HepG2 (cell line): ENCODE measurements at regions not wholly inside any gene's neighbourhood (a gene's known extent, or its start where the extent isn't known, plus 50 kb on each side); places are given as distances from the start of the nearest gene placed in this dataset.

Source experiments
- ATAC-seq: fragments of 200-7000 bp; cut with Tn5 transposase; 3 replicates; pipeline ENCODE4 v1.9.1; 2020; ENCODE audit warnings: mild to moderate bottlenecking, moderate library complexity
- BruUV-seq: library from RNA; stranded (reverse); fragments of 400-500 nt; replicated peaks from 2 replicates; lab custom pipeline; 2021; lab: Mats Ljungman, UMichigan
- CTCF ChIA-PET: fragments of 300-600 bp; formaldehyde crosslinking; extraction: SDS; loops from one replicate; lab custom pipeline; 2021; ENCODE audit warnings: low total read pairs, inconsistent platforms, low intra/inter-chr PET ratio; lab: Yijun Ruan, JAX
- POLR2A ChIA-PET: fragments of 350-600 bp; sonication (Branson Sonifier 250); formaldehyde crosslinking; loops from one replicate; lab custom pipeline; 2020; ENCODE audit warnings: antibody characterized with exemption, inconsistent platforms; lab: Yijun Ruan, JAX
- DNase-seq: peaks from one replicate; pipeline ENCODE4 v3.0.0-alpha.2; 2015; ENCODE audit warnings: low spot score
- FAIRE-seq: peaks from 3 replicates; lab custom pipeline; 2011; peaks lifted over from hg19 to GRCh38; lab: Jason Lieb, UNC
- H2AFZ ChIP-seq: one replicate; pipeline ENCODE4 v1.6.1; 2011; ENCODE audit warnings: low read length, inconsistent platforms
- H3K27ac ChIP-seq: fragments of 300-600 bp; 3 replicates; pipeline ENCODE4 v1.8.0; 2011; ENCODE audit warnings: mixed run types, mild to moderate bottlenecking, mixed read lengths, low read length, inconsistent platforms; ENCODE audit not compliant: insufficient read depth; ENCODE audit errors: extremely low read length
- H3K27me3 ChIP-seq, 2 experiments: fragments of 200-600 bp in 1 of 2; 2 replicates in 1 of 2; 3 replicates in 1 of 2; pipeline versions ENCODE4 v1.6.0 to v1.8.0; 2011; ENCODE audit warnings: low read length in 2 of 2, mild to moderate bottlenecking in 2 of 2, moderate library complexity in 2 of 2, inconsistent platforms in 1 of 2; ENCODE audit not compliant: insufficient read depth in 2 of 2, control insufficient read depth in 1 of 2
- H3K36me3 ChIP-seq, 2 experiments: fragments of 200-600 bp in 1 of 2; replicated peaks in 1 of 2; 2 replicates in 1 of 2; 3 replicates in 1 of 2; pipeline versions ENCODE4 v1.5.1 to v1.8.0; 2011; ENCODE audit warnings: low read length in 2 of 2, inconsistent platforms in 1 of 2; ENCODE audit not compliant: insufficient read depth in 2 of 2, control insufficient read depth in 1 of 2
- H3K4me1 ChIP-seq: 2 replicates; pipeline ENCODE4 v1.5.1; 2012; ENCODE audit warnings: low read length, inconsistent platforms; ENCODE audit not compliant: insufficient read depth
- H3K4me2 ChIP-seq: 2 replicates; pipeline ENCODE4 v1.6.0; 2011; ENCODE audit warnings: low read depth, low read length, inconsistent platforms
- H3K4me3 ChIP-seq, 3 experiments: fragments of 200-600 bp in 1 of 3; sonication (generic), shearing (Covaris generic) in 1 of 3; replicated peaks in 1 of 3; 2 replicates each; pipeline ENCODE4 v1.5.1; 2011 to 2016; ENCODE audit warnings: low read length in 3 of 3, inconsistent platforms in 2 of 3, low read depth in 2 of 3, mild to moderate bottlenecking in 2 of 3, control low read depth in 1 of 3, mixed read lengths in 1 of 3; ENCODE audit not compliant: insufficient read depth in 1 of 3
- H3K79me2 ChIP-seq: one replicate; pipeline ENCODE4 v1.6.1; 2011; ENCODE audit warnings: low read length, inconsistent platforms; ENCODE audit not compliant: insufficient read depth
- H3K9ac ChIP-seq: 2 replicates; pipeline ENCODE4 v1.6.0; 2011; ENCODE audit warnings: mild to moderate bottlenecking, low read depth, low read length, inconsistent platforms; ENCODE audit not compliant: insufficient read depth
- H3K9me3 ChIP-seq: 2 replicates; pipeline ENCODE4 v1.5.1; 2012; ENCODE audit warnings: mild to moderate bottlenecking, low read length
- H4K20me1 ChIP-seq: 2 replicates; pipeline ENCODE4 v1.6.0; 2011; ENCODE audit warnings: inconsistent platforms, mild to moderate bottlenecking, low read length, moderate library complexity; ENCODE audit not compliant: insufficient read depth
- CHD2 ChIP-seq: IDR thresholded peaks from 2 replicates; pipeline ENCODE4 v1.6.1; 2011; ENCODE audit warnings: low read depth, low read length, improper control_type of control experiment
- ISL2 ChIP-seq: sonication (generic); formaldehyde crosslinking; IDR thresholded peaks from 2 replicates; pipeline ENCODE4 v1.5.0; 2020; ENCODE audit warnings: missing genetic modification reagents
- NFE2L1 ChIP-seq: sonication (generic); formaldehyde crosslinking; IDR thresholded peaks from 2 replicates; pipeline ENCODE4 v1.4.0; 2020; ENCODE audit warnings: missing genetic modification reagents, mild to moderate bottlenecking, borderline replicate concordance
- NFIC ChIP-seq: IDR thresholded peaks from 2 replicates; pipeline ENCODE4 v1.6.1; 2012; ENCODE audit warnings: mild to moderate bottlenecking, low read length, inconsistent platforms
- SOX6 ChIP-seq, 2 experiments: fragments of 450-650 bp in 1 of 2; sonication (generic) in 1 of 2; formaldehyde crosslinking in 1 of 2; IDR thresholded peaks; 2 replicates each; pipeline versions ENCODE4 v1.4.0 to v1.6.1; 2017 to 2020; ENCODE audit warnings: antibody characterized with exemption in 1 of 2, mild to moderate bottlenecking in 1 of 2, missing genetic modification reagents in 1 of 2
- TCF7 ChIP-seq: sonication (generic); IDR thresholded peaks from 2 replicates; pipeline ENCODE4 v1.6.1; 2016; ENCODE audit warnings: antibody characterized with exemption, low read depth
- ZFP1 ChIP-seq: IDR thresholded peaks from 2 replicates; pipeline ENCODE4 v1.6.1; 2016
- ZNF17 ChIP-seq: sonication (generic); formaldehyde crosslinking; IDR thresholded peaks from 2 replicates; pipeline ENCODE4 v1.5.0; 2020; ENCODE audit warnings: mild to moderate bottlenecking, missing genetic modification reagents
- WGBS: methylation state at CpG from one replicate; pipeline ENCODE4 v1.1.6; 2017; ENCODE audit warnings: low lambda C conversion rate; 5-methylcytosine and 5-hydroxymethylcytosine counted together
- in situ Hi-C: cut with HindIII; loops from 2 replicates; pipeline ENCODE4 v1.10.0; 2017; ENCODE audit warnings: low pct_unique_long_range_greater_than_20kb; ENCODE audit not compliant: extremely low pct_ligation_motif_present
- intact Hi-C: fragments of 100-400 bp; cut with micrococcal nuclease; formaldehyde crosslinking; loops from one replicate; pipeline ENCODE4 v1.10.0; 2022; ENCODE audit not compliant: unreplicated experiment
- TF ChIP-seq, protein P1 (sequence below): sonication (generic); formaldehyde crosslinking; IDR thresholded peaks from 2 replicates; pipeline ENCODE4 v1.4.0; 2020; ENCODE audit warnings: missing genetic modification reagents

DNA sequence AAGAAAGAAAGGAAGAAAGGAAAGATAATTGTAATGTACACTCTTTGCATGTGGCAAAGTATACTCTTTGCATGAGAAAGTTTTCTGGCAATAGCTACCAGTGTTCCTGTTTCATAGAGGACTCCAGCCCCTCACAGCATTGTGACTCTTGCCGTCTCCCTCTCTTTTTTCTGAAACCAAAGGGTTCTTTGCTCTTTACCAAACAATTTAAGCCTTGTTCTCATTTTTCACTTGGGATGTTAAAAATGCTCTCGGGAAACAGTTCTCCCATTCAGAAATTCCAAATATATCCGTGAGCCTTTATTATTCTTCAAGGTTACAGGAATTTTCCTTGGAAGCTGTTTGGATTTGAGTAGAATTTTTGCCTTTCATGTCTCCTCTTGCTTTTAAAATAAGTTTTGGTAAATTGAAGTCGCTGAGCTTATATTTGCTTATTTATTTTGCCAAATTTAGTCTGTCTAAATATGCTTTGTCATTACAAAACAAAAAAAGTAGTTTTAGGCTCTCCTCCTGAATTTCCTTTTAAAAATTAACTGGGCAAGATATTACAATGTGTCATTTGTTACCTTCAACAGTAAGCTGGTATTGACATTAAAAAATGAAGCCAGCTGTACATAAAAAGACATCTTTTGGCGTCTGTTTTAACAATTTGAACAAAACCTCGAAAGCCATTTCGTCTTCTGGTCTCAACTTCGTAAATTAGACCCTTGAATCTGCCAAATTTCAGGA, 103.8 kb upstream of the ARMC2 start (continued):
- TF ChIP-seq ZFP1 (CRISPR knock-in tag) (no peak), ISL2 (CRISPR knock-in tag) (peak; percentile 39; the same call in 1 of the 2 replicates), NFIC (0 out of 2 replicates have a peak, but pooled peaks have one; percentile 25), TCF7 (no peak), CHD2 (no peak), NFE2L1 (CRISPR knock-in tag) (no peak)
- TF ChIP-seq, protein P1, sequence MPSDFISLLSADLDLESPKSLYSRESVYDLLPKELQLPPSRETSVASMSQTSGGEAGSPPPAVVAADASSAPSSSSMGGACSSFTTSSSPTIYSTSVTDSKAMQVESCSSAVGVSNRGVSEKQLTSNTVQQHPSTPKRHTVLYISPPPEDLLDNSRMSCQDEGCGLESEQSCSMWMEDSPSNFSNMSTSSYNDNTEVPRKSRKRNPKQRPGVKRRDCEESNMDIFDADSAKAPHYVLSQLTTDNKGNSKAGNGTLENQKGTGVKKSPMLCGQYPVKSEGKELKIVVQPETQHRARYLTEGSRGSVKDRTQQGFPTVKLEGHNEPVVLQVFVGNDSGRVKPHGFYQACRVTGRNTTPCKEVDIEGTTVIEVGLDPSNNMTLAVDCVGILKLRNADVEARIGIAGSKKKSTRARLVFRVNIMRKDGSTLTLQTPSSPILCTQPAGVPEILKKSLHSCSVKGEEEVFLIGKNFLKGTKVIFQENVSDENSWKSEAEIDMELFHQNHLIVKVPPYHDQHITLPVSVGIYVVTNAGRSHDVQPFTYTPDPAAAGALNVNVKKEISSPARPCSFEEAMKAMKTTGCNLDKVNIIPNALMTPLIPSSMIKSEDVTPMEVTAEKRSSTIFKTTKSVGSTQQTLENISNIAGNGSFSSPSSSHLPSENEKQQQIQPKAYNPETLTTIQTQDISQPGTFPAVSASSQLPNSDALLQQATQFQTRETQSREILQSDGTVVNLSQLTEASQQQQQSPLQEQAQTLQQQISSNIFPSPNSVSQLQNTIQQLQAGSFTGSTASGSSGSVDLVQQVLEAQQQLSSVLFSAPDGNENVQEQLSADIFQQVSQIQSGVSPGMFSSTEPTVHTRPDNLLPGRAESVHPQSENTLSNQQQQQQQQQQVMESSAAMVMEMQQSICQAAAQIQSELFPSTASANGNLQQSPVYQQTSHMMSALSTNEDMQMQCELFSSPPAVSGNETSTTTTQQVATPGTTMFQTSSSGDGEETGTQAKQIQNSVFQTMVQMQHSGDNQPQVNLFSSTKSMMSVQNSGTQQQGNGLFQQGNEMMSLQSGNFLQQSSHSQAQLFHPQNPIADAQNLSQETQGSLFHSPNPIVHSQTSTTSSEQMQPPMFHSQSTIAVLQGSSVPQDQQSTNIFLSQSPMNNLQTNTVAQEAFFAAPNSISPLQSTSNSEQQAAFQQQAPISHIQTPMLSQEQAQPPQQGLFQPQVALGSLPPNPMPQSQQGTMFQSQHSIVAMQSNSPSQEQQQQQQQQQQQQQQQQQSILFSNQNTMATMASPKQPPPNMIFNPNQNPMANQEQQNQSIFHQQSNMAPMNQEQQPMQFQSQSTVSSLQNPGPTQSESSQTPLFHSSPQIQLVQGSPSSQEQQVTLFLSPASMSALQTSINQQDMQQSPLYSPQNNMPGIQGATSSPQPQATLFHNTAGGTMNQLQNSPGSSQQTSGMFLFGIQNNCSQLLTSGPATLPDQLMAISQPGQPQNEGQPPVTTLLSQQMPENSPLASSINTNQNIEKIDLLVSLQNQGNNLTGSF (CRISPR knock-in tag) = no peak

DNA sequence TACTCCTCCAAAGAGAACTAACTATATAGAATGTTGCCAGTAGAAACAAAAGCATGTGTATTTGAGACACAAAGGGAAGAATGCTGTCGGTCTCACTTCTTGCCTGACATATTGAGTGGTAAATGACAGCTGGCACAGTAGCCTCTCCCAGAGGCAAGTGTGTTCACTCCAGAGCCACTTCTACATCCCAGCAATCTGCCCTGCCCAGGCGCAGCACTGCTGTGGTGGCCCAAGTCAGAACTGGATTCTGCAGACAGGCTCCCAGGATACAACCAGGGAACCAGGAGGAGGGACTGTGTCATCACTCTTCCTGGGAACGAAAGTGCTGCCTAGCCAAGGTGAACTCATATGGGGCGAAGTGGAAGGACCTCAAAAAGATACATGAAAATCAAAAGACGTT, 103.2 kb upstream of the ARMC2 start:
- CTCF ChIA-PET = no interaction called here
- Histone ChIP-seq H4K20me1 (no peaks in the 10 kb centered on the region), H2AFZ (no peak overlapping the region), H3K9ac (no peak overlapping the region), H3K4me2 (peak overlapping the region; percentile 53; the same call in 1 of the 2 replicates), H3K4me3 (no peak overlapping the region), H3K79me2 (no peaks in the 10 kb centered on the region), H3K27ac (peak overlapping the region; percentile 39), H3K9me3 (no peaks in the 10 kb centered on the region), H3K36me3 (no peaks in the 10 kb centered on the region), H3K4me1 (peaks cover 71% of the 10 kb centered on the region), H3K27me3 (no peaks in the 10 kb centered on the region)
- 63% methylated on average over 4 of the region's 5 CpGs for WGBS
- POLR2A ChIA-PET = interaction anchor here (1.2 kb wide), 1 partner anchor 8 kb away, joined by 4 read pairs; no protein-coding TSS in a partner anchor
- ATAC-seq (no peak), DNase-seq (no peak), FAIRE-seq (no peak)
- no TSS peak for BruUV-seq
- intact Hi-C loops (no loop called here), in situ Hi-C loops (no loop called here)
- TF ChIP-seq SOX6 (IDR thresholded peaks at IDR 0.05) (no peak), SOX6 (CRISPR knock-in tag; IDR thresholded peaks at IDR 0.05) (0 out of 2 replicates have a peak, but pooled peaks have one; percentile 5), ZNF17 (CRISPR knock-in tag) (no peak)
